Right lobe of liver (tissue), 6 donors: ENCODE measurements at regions not wholly inside any gene's neighbourhood (a gene's known extent, or its start where the extent isn't known, plus 50 kb on each side); places are given as distances from the start of the nearest gene placed in this dataset.

Source experiments
- ATAC-seq, 4 donors: fragments of 200-7000 bp; cut with Tn5 transposase; one replicate each; pipeline ENCODE4 v1.9.1; 2020; ENCODE audit warnings: mild to moderate bottlenecking in 4 of 4, moderate library complexity in 4 of 4
- DNase-seq, 3 donors: peaks; one replicate each; pipeline ENCODE4 v3.0.0-alpha.2; 2020
- H3K27ac ChIP-seq, 3 donors: fragments of 200-600 bp; one replicate each; pipeline ENCODE4 v1.8.0; 2022
- H3K27me3 ChIP-seq, 2 donors: fragments of 200-600 bp; one replicate each; pipeline ENCODE4 v1.8.0; 2022
- H3K36me3 ChIP-seq, 4 donors: fragments of 200-600 bp; sonication (generic) in 1 of 4; one replicate each; pipeline versions ENCODE4 v1.5.1 to v1.8.0; 2017 to 2022; ENCODE audit warnings: control low read depth in 1 of 4
- H3K4me1 ChIP-seq, 4 donors: fragments of 200-600 bp; sonication (generic) in 1 of 4; one replicate each; pipeline versions ENCODE4 v1.5.1 to v1.8.0; 2017 to 2022; ENCODE audit warnings: control low read depth in 1 of 4
- H3K4me3 ChIP-seq, 3 donors: fragments of 200-600 bp; one replicate each; pipeline ENCODE4 v1.8.0; 2022
- H3K9me3 ChIP-seq, 4 donors: fragments of 200-600 bp; sonication (generic) in 1 of 4; one replicate each; pipeline versions ENCODE4 v1.5.1 to v1.8.0; 2017 to 2022; ENCODE audit warnings: control low read depth in 1 of 4
- CTCF ChIP-seq, 4 donors: fragments of 200-600 bp in 3 of 4; fragments of 450-650 bp in 1 of 4; IDR thresholded peaks; one replicate each; pipeline versions ENCODE4 v1.5.1 to v1.8.0; 2016 to 2022; ENCODE audit warnings: antibody characterized with exemption in 4 of 4, mild to moderate bottlenecking in 2 of 4
- POLR2A ChIP-seq: fragments of 450-650 bp; IDR thresholded peaks from one replicate; pipeline ENCODE4 v1.6.1; 2017; ENCODE audit warnings: antibody characterized with exemption, mild to moderate bottlenecking
- WGBS: methylation state at CpG from one replicate; pipeline ENCODE4 v1.1.6; 2018; ENCODE audit warnings: low coverage, low lambda C conversion rate; ENCODE audit not compliant: insufficient coverage; ENCODE audit errors: missing lambda C conversion rate; 5-methylcytosine and 5-hydroxymethylcytosine counted together
- intact Hi-C, 2 donors: fragments of 100-400 bp; cut with DNase I; formaldehyde crosslinking; loops; one replicate each; pipeline versions ENCODE4 v1.11.2 to v1.14.1; 2022
- donor health status: DM: no; HTN: yes; CAD: no.
- donor health status: DM: no; HTN: no; CAD: no.
- donor health status: DM: no; HTN: no; CAD: no.
- donor health status: DM: no; HTN: yes; CAD: no.
- donor health status: DM: no; HTN: yes; CAD: no.

GRCh38 chr9:89820337-89820736 is 215.5 kb downstream of the GADD45G start:
- H3K36me3 ChIP-seq: no peaks in the 10 kb centered on the region
- no peak for DNase-seq
- ATAC-seq: no peak
- H3K27ac ChIP-seq: no peak overlapping the region
- intact Hi-C loops: no loop called here
- no peaks in the 10 kb centered on the region for H3K9me3 ChIP-seq
- 88% methylated on average over 2 of the region's 2 CpGs for WGBS
- TF ChIP-seq CTCF (IDR thresholded peaks at IDR 0.05) (no peak), POLR2A (no peak)
- no peak overlapping the region for H3K4me3 ChIP-seq
- no peaks in the 10 kb centered on the region for H3K4me1 ChIP-seq
- H3K27me3 ChIP-seq: no peaks in the 10 kb centered on the region

- Histone ChIP-seq H3K27me3 (no peaks in the 10 kb centered on the region), H3K4me3 (no peak overlapping the region), H3K36me3 (no peaks in the 10 kb centered on the region), H3K27ac (no peak overlapping the region), H3K9me3 (no peaks in the 10 kb centered on the region), H3K4me1 (no peaks in the 10 kb centered on the region)
- 92% methylated on average over 3 of the region's 7 CpGs for WGBS
- ATAC-seq: no peak
- TF ChIP-seq POLR2A: no peak
- no peak for TF ChIP-seq CTCF (IDR thresholded peaks at IDR 0.05)
- no peak for DNase-seq
- intact Hi-C loops: no loop called here
Observed at GRCh38 chr9:89821081-89821480, 216.3 kb downstream of the GADD45G start.

GRCh38 chr9:89822996-89823395 is 218.2 kb downstream of the GADD45G start:
- Histone ChIP-seq H3K4me3 (no peak overlapping the region), H3K27ac (no peak overlapping the region), H3K9me3 (no peaks in the 10 kb centered on the region), H3K4me1 (no peaks in the 10 kb centered on the region), H3K36me3 (no peaks in the 10 kb centered on the region), H3K27me3 (no peaks in the 10 kb centered on the region)
- intact Hi-C loops: no loop called here
- no peak for ATAC-seq
- no peak for DNase-seq
- TF ChIP-seq CTCF (IDR thresholded peaks at IDR 0.05) (no peak), POLR2A (no peak)
- 100% methylated on average over 2 of the region's 2 CpGs for WGBS

- Histone ChIP-seq H3K4me3 (no peak overlapping the region), H3K27me3 (no peaks in the 10 kb centered on the region), H3K9me3 (no peaks in the 10 kb centered on the region), H3K36me3 (no peaks in the 10 kb centered on the region), H3K27ac (no peak overlapping the region), H3K4me1 (no peaks in the 10 kb centered on the region)
- 77% methylated on average over 4 of the region's 4 CpGs for WGBS
- intact Hi-C loops: no loop called here
- DNase-seq (no peak), ATAC-seq (no peak)
- TF ChIP-seq CTCF (IDR thresholded peaks at IDR 0.05) (no peak), POLR2A (no peak)
Observed at GRCh38 chr9:89825669-89826068, 220.9 kb downstream of the GADD45G start.

- TF ChIP-seq POLR2A: no peak
- no peak for TF ChIP-seq CTCF (IDR thresholded peaks at IDR 0.05)
- 95% methylated on average over 4 of the region's 8 CpGs for WGBS
- H3K27ac ChIP-seq: no peak overlapping the region
- no peaks in the 10 kb centered on the region for H3K4me1 ChIP-seq
- intact Hi-C loops: no loop called here
- H3K9me3 ChIP-seq: no peaks in the 10 kb centered on the region
- no peak overlapping the region for H3K4me3 ChIP-seq
- no peaks in the 10 kb centered on the region for H3K36me3 ChIP-seq
- DNase-seq (no peak), ATAC-seq (no peak)
- no peaks in the 10 kb centered on the region for H3K27me3 ChIP-seq
Observed at GRCh38 chr9:89826186-89826585, 221.4 kb downstream of the GADD45G start.
